Activated CD4-positive, alpha-beta T cell treated with anti-CD3 and anti-CD28 coated beads, Interleukin-2, amount 10 ng/mL, durations not matched to agents 7 days and 5 days (primary cell): ENCODE measurements at regions not wholly inside any gene's neighbourhood (a gene's known extent, or its start where the extent isn't known, plus 50 kb on each side); places are given as distances from the start of the nearest gene placed in this dataset.

Source experiments
- CTCF ChIA-PET: fragments of 350-600 bp; sonication (Branson Sonifier 250); formaldehyde crosslinking; loops from one replicate; lab custom pipeline; 2021; ENCODE audit warnings: antibody characterized with exemption; lab: Charles Lee
- POLR2A ChIA-PET: fragments of 350-600 bp; sonication (Branson Sonifier 250); formaldehyde crosslinking; loops from one replicate; lab custom pipeline; 2021; ENCODE audit warnings: antibody characterized with exemption; lab: Charles Lee
- DNase-seq: peaks from one replicate; pipeline ENCODE4 v3.0.0-alpha.2; 2020
- H3K27ac Mint-ChIP-seq: one replicate; pipeline ENCODE4 v1.8.0; 2021; ENCODE audit warnings: mild to moderate bottlenecking, moderate library complexity, mixed read lengths
- H3K27me3 Mint-ChIP-seq: one replicate; pipeline ENCODE4 v1.8.0; 2021; ENCODE audit warnings: mixed read lengths
- H3K36me3 Mint-ChIP-seq: one replicate; pipeline ENCODE4 v1.8.0; 2021; ENCODE audit warnings: low read depth, mixed read lengths
- H3K4me1 Mint-ChIP-seq: one replicate; pipeline ENCODE4 v1.8.0; 2021; ENCODE audit warnings: mixed read lengths
- H3K4me3 Mint-ChIP-seq: one replicate; pipeline ENCODE4 v1.8.0; 2021; ENCODE audit warnings: mild to moderate bottlenecking, moderate library complexity, mixed read lengths
- H3K9me3 Mint-ChIP-seq: one replicate; pipeline ENCODE4 v1.8.0; 2021; ENCODE audit warnings: mixed read lengths

DNA sequence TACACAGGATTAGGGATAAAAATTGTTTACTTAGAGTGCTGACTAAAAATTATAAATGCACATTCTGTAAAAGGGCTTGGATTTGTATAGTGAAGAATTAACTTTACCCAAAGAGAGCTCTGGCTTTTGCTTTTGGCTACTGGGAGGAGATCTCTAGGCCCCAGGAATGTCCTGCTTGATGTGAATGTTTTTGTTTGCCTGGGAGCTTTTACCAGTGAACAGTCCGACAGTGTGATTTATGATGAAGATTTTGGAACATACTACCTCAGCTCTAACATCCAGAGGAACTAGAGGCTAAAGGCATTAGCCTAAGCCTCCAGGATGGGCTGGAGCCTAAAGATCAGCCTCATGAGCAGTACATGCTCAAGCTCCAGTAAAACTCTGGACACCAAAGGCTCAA is 103.7 kb upstream of the RFX3 start:
- no peaks in the 10 kb centered on the region for H3K27me3 Mint-ChIP-seq
- ChIA-PET CTCF (no interaction called here), POLR2A (no interaction called here)
- no peak overlapping the region for H3K4me3 Mint-ChIP-seq
- peaks cover 15% of the 10 kb centered on the region for H3K36me3 Mint-ChIP-seq
- no peaks in the 10 kb centered on the region for H3K4me1 Mint-ChIP-seq
- DNase-seq = no peak
- no peak overlapping the region for H3K27ac Mint-ChIP-seq
- H3K9me3 Mint-ChIP-seq = no peaks in the 10 kb centered on the region

DNA sequence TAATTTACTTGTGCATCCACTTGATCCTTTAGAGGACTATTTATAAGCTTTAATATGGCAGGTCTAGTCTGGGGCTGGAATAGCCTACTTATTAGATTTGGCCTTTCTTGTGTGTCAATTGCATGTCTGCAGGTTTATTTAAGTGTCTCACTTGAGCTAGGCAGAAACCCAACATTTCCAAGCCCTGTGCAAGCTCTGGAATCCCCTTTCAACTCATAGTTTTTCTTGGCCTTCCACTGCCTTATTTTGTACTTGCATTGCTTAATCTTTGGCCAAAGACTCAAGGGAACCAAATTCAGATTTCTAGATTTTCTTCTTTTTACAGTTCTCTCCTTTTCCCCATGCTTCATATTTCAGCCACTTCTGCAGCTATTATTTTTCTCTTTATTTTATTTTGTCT is 102.4 kb upstream of the RFX3 start:
- CTCF ChIA-PET = no interaction called here
- no peak for DNase-seq
- Mint-ChIP-seq H3K4me1 (no peaks in the 10 kb centered on the region), H3K27ac (no peak overlapping the region), H3K27me3 (no peaks in the 10 kb centered on the region), H3K9me3 (no peaks in the 10 kb centered on the region), H3K4me3 (no peak overlapping the region), H3K36me3 (peaks cover 16% of the 10 kb centered on the region)
- POLR2A ChIA-PET = no interaction called here

DNA sequence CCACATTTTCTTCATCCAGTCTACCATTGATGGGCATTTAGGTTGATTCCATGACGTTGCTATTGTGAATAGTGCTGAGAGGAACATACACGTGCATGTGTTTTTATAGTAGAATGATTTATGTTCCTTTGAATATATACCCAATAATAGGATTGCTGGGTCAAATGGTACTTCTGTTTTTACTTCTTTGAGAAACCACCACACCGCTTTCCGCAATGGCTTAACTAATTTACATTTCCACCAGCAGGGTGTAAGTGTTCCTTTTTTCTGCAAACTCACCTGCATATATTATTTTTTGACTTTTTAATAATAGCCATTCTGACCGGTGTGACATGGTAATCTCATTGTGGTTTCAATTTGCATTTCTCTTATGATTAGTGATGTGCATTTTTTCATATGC is 82.2 kb upstream of the RFX3 start:
- Mint-ChIP-seq H3K9me3 (no peaks in the 10 kb centered on the region), H3K27me3 (no peaks in the 10 kb centered on the region), H3K4me1 (no peaks in the 10 kb centered on the region), H3K27ac (no peak overlapping the region), H3K36me3 (no peaks in the 10 kb centered on the region), H3K4me3 (no peak overlapping the region)
- CTCF ChIA-PET = interaction anchor here (1.1 kb wide), 1 partner anchor 9 kb away, joined by 3 read pairs; no protein-coding TSS in a partner anchor
- DNase-seq = no peak
- POLR2A ChIA-PET = no interaction called here

DNA sequence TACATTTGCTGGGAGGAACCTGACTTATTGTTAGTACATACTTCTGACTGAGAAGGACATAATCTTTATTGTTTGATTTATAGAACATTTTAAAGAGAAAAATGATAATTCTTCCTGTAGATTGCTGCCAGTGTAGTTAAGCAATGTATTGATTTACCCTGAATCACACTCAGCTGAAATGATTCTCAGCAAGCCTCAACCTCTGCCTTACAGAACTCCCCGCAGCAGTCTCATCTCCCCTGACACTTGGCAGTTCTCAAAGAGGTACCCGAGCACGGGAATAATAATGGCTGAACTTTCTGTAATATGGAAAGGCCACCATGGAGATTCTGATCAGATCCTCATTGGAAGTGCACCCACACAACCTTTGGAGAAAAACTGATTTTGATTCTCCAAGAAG is 74.9 kb upstream of the RFX3 start:
- CTCF ChIA-PET = no interaction called here

DNA sequence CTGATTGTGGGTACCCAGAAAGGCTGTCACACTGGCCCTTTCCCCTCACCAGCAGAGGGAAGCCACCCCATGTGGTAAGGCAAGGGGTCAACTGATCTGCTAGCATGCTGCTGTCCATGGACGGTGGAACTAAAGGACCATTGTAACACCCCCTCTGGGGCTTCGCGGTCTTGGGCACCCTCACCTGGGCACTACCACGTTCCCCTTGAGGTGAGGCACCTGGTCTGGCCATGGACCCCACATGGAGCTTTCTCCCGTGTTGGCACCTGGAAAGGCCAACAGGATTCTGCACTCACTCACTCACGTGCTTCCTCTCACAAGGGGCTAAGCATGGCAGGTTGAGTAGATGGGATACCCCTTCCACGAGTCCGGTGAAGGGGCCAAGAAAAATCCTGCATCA is 72.0 kb upstream of the RFX3 start:
- Mint-ChIP-seq H3K36me3 (no peaks in the 10 kb centered on the region), H3K27ac (no peak overlapping the region), H3K9me3 (peaks cover under 1% of the 10 kb centered on the region), H3K4me1 (no peaks in the 10 kb centered on the region), H3K4me3 (no peak overlapping the region), H3K27me3 (no peaks in the 10 kb centered on the region)
- no peak for DNase-seq
- POLR2A ChIA-PET = no interaction called here
- CTCF ChIA-PET = no interaction called here

More for the DNA sequence above, 74.9 kb upstream of the RFX3 start:
- Mint-ChIP-seq H3K9me3 (no peaks in the 10 kb centered on the region), H3K27me3 (no peaks in the 10 kb centered on the region), H3K36me3 (no peaks in the 10 kb centered on the region), H3K27ac (no peak overlapping the region), H3K4me1 (no peaks in the 10 kb centered on the region), H3K4me3 (no peak overlapping the region)
- POLR2A ChIA-PET = no interaction called here
- no peak for DNase-seq

DNA sequence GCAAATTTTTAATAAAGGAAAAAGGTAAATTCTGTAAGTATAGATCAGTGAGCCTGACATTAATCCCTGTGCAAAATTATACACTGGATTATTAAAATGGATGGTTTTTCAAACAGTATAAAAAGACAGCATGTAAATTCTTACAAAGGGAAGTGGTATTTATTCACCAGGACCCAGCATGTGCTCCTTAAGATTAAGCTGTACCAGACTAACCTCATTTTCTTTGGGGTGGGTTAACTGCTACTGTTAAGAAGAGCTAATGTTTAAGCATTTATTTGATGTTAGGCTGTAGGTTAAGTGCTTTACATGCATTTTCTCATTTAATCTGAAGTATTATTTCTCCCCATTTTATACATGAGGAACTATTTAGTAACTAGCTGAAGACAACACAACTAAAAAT is 60.3 kb upstream of the RFX3 start:
- H3K9me3 Mint-ChIP-seq = peaks cover 58% of the 10 kb centered on the region
- peaks cover 19% of the 10 kb centered on the region for H3K36me3 Mint-ChIP-seq
- POLR2A ChIA-PET = no interaction called here

DNA sequence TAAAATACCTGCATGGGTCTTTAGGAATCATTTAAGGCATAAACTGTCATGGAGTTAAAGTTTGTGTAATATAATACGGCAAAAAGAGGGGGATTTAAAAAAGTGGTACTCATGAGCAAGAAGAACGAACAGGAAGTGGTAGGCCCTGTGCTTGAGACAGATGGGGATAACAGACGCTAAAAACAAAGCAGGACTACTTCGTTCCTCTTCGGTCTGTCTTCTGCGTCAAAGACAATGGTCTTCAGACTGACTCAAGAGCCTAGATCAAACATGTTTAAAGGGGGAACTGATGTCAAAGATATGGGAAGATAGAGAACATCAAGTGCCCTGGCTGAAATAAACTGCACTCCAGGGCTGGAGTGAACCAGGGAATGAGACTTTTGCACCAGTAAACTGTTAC is 59.8 kb upstream of the RFX3 start:
- POLR2A ChIA-PET = no interaction called here
- no peak for DNase-seq

More for the DNA sequence above, 60.3 kb upstream of the RFX3 start:
- DNase-seq = no peak
- H3K27ac Mint-ChIP-seq = no peak overlapping the region
- no peaks in the 10 kb centered on the region for H3K4me1 Mint-ChIP-seq
- no peaks in the 10 kb centered on the region for H3K27me3 Mint-ChIP-seq
- H3K4me3 Mint-ChIP-seq = no peak overlapping the region
- CTCF ChIA-PET = interaction anchor here (1.3 kb wide), 1 partner anchor 74 kb away, joined by 3 read pairs; no protein-coding TSS in a partner anchor

DNA sequence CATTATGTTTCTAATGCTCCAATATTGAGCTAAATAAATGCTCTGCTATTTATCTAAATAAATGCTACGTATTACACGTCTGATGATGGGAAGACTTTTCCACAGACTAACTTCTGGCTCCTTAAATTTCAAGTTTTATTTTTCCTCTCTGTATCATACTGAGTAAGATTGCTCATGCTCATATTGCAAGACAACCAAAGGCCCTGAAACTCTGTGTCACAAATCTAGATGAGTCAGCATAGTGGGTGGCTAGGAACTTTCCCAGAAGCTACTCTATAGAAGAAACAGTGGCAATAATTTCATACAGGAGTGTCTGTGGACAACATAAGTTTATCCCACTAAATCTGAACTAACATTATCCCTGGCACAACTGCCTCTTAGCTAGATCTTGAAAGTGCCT is 53.0 kb upstream of the RFX3 start:
- POLR2A ChIA-PET = no interaction called here
- H3K27ac Mint-ChIP-seq = no peak overlapping the region
- peaks cover 33% of the 10 kb centered on the region for H3K9me3 Mint-ChIP-seq
- CTCF ChIA-PET = interaction anchor here (0.8 kb wide), 1 partner anchor 9 kb away, joined by 3 read pairs; no protein-coding TSS in a partner anchor
- H3K36me3 Mint-ChIP-seq = peaks cover 24% of the 10 kb centered on the region
- no peaks in the 10 kb centered on the region for H3K27me3 Mint-ChIP-seq
- no peak overlapping the region for H3K4me3 Mint-ChIP-seq
- H3K4me1 Mint-ChIP-seq = peaks cover 2% of the 10 kb centered on the region
- DNase-seq = no peak

More for the DNA sequence above, 59.8 kb upstream of the RFX3 start:
- no peaks in the 10 kb centered on the region for H3K4me1 Mint-ChIP-seq
- H3K27me3 Mint-ChIP-seq = no peaks in the 10 kb centered on the region
- peaks cover 57% of the 10 kb centered on the region for H3K9me3 Mint-ChIP-seq
- CTCF ChIA-PET = no interaction called here
- no peak overlapping the region for H3K4me3 Mint-ChIP-seq
- no peak overlapping the region for H3K27ac Mint-ChIP-seq
- peaks cover 19% of the 10 kb centered on the region for H3K36me3 Mint-ChIP-seq

DNA sequence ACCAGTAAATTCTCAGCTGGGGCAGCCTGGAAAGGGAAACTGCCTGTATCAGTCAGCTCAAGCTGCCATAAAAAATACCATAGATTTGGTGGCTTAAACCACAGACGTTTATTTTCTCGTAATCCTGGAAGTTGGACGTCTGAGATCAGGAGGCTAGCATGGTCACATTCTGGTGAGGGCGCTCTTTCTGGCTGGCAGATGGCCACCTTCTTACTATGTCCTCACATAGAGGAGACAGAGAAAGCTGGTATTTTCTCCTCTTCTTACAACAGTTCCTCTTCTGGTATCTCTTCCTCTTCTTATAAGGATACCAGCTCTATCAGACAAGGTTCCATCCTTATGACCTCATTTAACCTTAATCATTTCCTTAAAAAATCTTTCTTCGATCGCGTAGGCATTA is 50.5 kb upstream of the RFX3 start:
- peaks cover 22% of the 10 kb centered on the region for H3K36me3 Mint-ChIP-seq
- DNase-seq = no peak
- no peaks in the 10 kb centered on the region for H3K27me3 Mint-ChIP-seq
- H3K9me3 Mint-ChIP-seq = peaks cover 20% of the 10 kb centered on the region
- no peak overlapping the region for H3K27ac Mint-ChIP-seq
- peaks cover 2% of the 10 kb centered on the region for H3K4me1 Mint-ChIP-seq
- ChIA-PET POLR2A (no interaction called here), CTCF (no interaction called here)
- no peak overlapping the region for H3K4me3 Mint-ChIP-seq

DNA sequence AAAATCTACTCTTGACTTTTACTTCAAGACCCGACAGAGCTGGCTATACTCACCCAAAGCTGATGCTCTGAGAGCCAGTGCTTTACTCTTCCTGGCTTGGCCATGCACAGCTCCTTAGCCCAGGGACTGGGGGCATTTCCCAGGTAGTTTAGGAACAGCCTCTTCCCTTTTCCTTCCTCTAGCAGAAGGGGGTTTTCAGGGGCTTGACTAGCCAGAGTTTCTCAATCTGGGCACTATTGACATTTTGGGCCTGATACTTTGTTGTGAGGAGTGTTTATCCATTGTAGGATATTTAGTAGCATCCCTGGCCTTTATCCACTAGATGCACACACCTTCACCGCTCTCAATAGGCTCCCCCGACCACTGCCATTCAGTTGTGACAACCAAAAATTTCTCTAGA is 50.0 kb upstream of the RFX3 start:
- CTCF ChIA-PET = interaction anchor here (0.6 kb wide), 1 partner anchor 806 kb away, joined by 3 read pairs; no protein-coding TSS in a partner anchor
- Mint-ChIP-seq H3K27me3 (no peaks in the 10 kb centered on the region), H3K27ac (no peak overlapping the region)

More for the DNA sequence above, 50.0 kb upstream of the RFX3 start:
- Mint-ChIP-seq H3K4me3 (no peak overlapping the region), H3K9me3 (peaks cover 16% of the 10 kb centered on the region), H3K36me3 (peaks cover 22% of the 10 kb centered on the region), H3K4me1 (peaks cover 2% of the 10 kb centered on the region)
- POLR2A ChIA-PET = no interaction called here
- no peak for DNase-seq
